T-cell (primary cell): ENCODE measurements at regions not wholly inside any gene's neighbourhood (a gene's known extent, or its start where the extent isn't known, plus 50 kb on each side); places are given as distances from the start of the nearest gene placed in this dataset.

Source experiments
- ATAC-seq, 4 experiments: fragments of 200-7000 bp in 3 of 4; fragments of 150-1000 bp in 1 of 4; cut with Tn5 transposase; replicated peaks in 1 of 4; 1 replicate in 3 of 4; 2 replicates in 1 of 4; pipeline ENCODE4 v1.10.0; 2021; ENCODE audit warnings: moderate library complexity in 3 of 4, mild to moderate bottlenecking in 2 of 4, moderate number of reproducible peaks in 1 of 4
- CTCF ChIA-PET, 2 donors: fragments of 300-600 bp; sonication (Branson Sonifier 250); formaldehyde crosslinking; loops; one replicate each; lab custom pipeline; 2022; ENCODE audit warnings: antibody characterized with exemption in 2 of 2; lab: Charles Lee
- POLR2A ChIA-PET, 2 donors: fragments of 300-600 bp; sonication (Branson Sonifier 250); formaldehyde crosslinking; loops; one replicate each; lab custom pipeline; 2022; ENCODE audit warnings: antibody characterized with exemption in 2 of 2; lab: Charles Lee
- DNase-seq, 35 experiments: peaks; one replicate each; pipeline versions ENCODE4 v3.0.0 to v3.0.0-alpha.2; 2013 to 2023
- H3K27ac ChIP-seq: one replicate; pipeline ENCODE4 v1.5.1; 2013; ENCODE audit warnings: low read length
- H3K27me3 ChIP-seq, 2 experiments: replicated peaks in 1 of 2; 1 replicate in 1 of 2; 2 replicates in 1 of 2; pipeline versions ENCODE4 v1.6.1 to v1.7.0; 2013; ENCODE audit warnings: low read length in 1 of 2, mixed read lengths in 1 of 2; ENCODE audit not compliant: control insufficient read depth in 2 of 2, insufficient read depth in 2 of 2; ENCODE audit errors: extremely low read depth in 1 of 2
- H3K36me3 ChIP-seq, 2 donors: 1 replicate in 1 of 2; 2 replicates in 1 of 2; pipeline versions ENCODE4 v1.6.1 to v1.7.0; 2013; ENCODE audit warnings: low read length in 1 of 2; ENCODE audit not compliant: control insufficient read depth in 2 of 2, insufficient read depth in 1 of 2; ENCODE audit errors: extremely low read depth in 1 of 2
- H3K4me1 ChIP-seq, 2 experiments: 1 replicate in 1 of 2; 2 replicates in 1 of 2; pipeline versions ENCODE4 v1.6.1 to v1.7.0; 2013; ENCODE audit warnings: low read length in 2 of 2, mixed read lengths in 1 of 2; ENCODE audit not compliant: insufficient read depth in 2 of 2, control insufficient read depth in 1 of 2; ENCODE audit errors: extremely low read depth in 1 of 2
- H3K4me3 ChIP-seq, 2 donors: 1 replicate in 1 of 2; 2 replicates in 1 of 2; pipeline versions ENCODE4 v1.5.1 to v1.7.0; 2013; ENCODE audit warnings: mild to moderate bottlenecking in 2 of 2, low read length in 1 of 2, moderate library complexity in 1 of 2; ENCODE audit not compliant: control insufficient read depth in 1 of 2; ENCODE audit errors: extremely low read depth in 1 of 2
- H3K9me3 ChIP-seq: 2 replicates; pipeline ENCODE4 v1.7.0; 2013
- H3K27ac Mint-ChIP-seq, 2 donors: one replicate each; pipeline ENCODE4 v1.8.0; 2020 to 2021; ENCODE audit warnings: mild to moderate bottlenecking in 2 of 2, mixed read lengths in 2 of 2
- H3K27me3 Mint-ChIP-seq, 2 donors: one replicate each; pipeline ENCODE4 v1.8.0; 2021 to 2022; ENCODE audit warnings: mixed read lengths in 2 of 2
- H3K36me3 Mint-ChIP-seq: one replicate; pipeline ENCODE4 v1.8.0; 2021; ENCODE audit warnings: mixed read lengths
- H3K4me1 Mint-ChIP-seq, 3 donors: one replicate each; pipeline ENCODE4 v1.8.0; 2020 to 2022; ENCODE audit warnings: mixed read lengths in 3 of 3, mild to moderate bottlenecking in 1 of 3
- H3K4me3 Mint-ChIP-seq, 3 donors: one replicate each; pipeline ENCODE4 v1.8.0; 2020 to 2022; ENCODE audit warnings: mild to moderate bottlenecking in 3 of 3, mixed read lengths in 3 of 3, moderate library complexity in 3 of 3
- H3K9me3 Mint-ChIP-seq, 3 donors: one replicate each; pipeline ENCODE4 v1.8.0; 2020 to 2022; ENCODE audit warnings: mixed read lengths in 3 of 3
- WGBS: methylation state at CpG from one replicate; pipeline ENCODE4 v1.1.5; 2013; ENCODE audit warnings: missing lambda C conversion rate; ENCODE audit not compliant: insufficient coverage; 5-methylcytosine and 5-hydroxymethylcytosine counted together

DNA sequence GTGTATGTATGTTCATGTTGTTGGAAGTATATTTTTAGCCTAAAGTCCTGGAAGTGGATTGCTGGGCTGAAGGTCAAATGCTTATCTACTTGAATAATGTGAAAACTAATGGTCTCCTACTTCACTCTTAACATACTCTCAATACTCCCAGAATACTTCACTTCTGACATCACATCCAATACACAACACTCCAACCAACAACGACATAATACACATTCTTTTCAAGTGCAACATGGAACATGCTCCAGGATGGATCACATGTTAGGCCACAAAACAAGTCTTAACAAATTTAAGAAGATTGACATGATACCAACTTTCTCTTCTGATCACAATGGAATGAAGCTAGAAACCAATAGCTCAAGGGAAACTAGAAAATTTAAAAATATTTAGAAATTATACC lies 126.9 kb upstream of the ADCY1 start:
- Mint-ChIP-seq H3K4me1 (no peaks in the 10 kb centered on the region), H3K4me3 (no peak overlapping the region), H3K27ac (no peak overlapping the region), H3K27me3 (peaks cover 11 to 24% of the 10 kb centered on the region in 2 donors), H3K36me3 (no peaks in the 10 kb centered on the region), H3K9me3 (no peaks in the 10 kb centered on the region)
- no peak for ATAC-seq
- no peak for DNase-seq
- Histone ChIP-seq H3K27me3 (no peaks in the 10 kb centered on the region), H3K9me3 (no peaks in the 10 kb centered on the region), H3K4me3 (no peak overlapping the region), H3K27ac (no peak overlapping the region), H3K36me3 (no peaks in the 10 kb centered on the region), H3K4me1 (no peaks in the 10 kb centered on the region)
- ChIA-PET POLR2A (no interaction called here), CTCF (no interaction called here)
- 55% methylated on average over 1 of the region's 1 CpG for WGBS

DNA sequence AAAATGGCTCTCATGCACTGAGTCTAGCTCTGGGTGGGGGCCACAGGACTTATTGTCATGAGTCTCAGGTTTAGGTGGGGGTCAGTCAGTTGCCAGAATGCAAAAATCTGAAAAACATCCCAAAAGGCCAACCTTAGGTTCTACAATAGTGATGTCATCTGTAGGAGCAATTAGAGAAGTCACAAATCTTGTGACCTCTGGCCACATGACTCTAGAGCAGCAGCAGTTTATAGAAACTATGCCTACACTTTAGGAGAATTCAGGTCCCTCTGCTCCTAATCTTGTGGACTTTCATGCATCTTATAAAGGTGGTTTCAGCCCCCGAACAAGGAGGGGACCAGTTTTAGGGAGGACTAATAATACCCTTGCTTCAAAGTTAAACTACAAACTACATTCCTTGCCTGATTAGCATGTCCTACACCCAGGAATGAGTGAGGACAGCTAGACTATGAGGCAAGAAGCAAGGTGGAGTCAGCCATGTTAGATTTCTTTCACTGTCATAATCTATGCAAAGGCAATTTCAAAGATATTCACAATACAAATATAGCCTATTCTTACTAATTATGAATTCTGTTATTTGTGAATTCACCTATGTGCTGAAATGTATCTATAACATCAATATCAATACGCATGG lies 123.5 kb upstream of the ADCY1 start:
- no peaks in the 10 kb centered on the region for H3K4me1 ChIP-seq
- H3K4me3 ChIP-seq: no peak overlapping the region
- H3K4me1 Mint-ChIP-seq: no peaks in the 10 kb centered on the region
- H3K27me3 Mint-ChIP-seq: peaks cover 17 to 23% of the 10 kb centered on the region in 2 donors
- DNase-seq (no peak), ATAC-seq (no peak)
- no peak overlapping the region for H3K4me3 Mint-ChIP-seq
- peaks cover 0 to 19% of the 10 kb centered on the region in 2 experiments for H3K27me3 ChIP-seq
- no peaks in the 10 kb centered on the region for H3K36me3 Mint-ChIP-seq
- ChIA-PET POLR2A (no interaction called here), CTCF (no interaction called here)
- no peaks in the 10 kb centered on the region for H3K9me3 Mint-ChIP-seq
- no CpG with 5 or more reads among the region's 2 CpGs for WGBS
- no peak overlapping the region for H3K27ac Mint-ChIP-seq
- no peaks in the 10 kb centered on the region for H3K36me3 ChIP-seq
- H3K27ac ChIP-seq: no peak overlapping the region
- H3K9me3 ChIP-seq: no peaks in the 10 kb centered on the region

DNA sequence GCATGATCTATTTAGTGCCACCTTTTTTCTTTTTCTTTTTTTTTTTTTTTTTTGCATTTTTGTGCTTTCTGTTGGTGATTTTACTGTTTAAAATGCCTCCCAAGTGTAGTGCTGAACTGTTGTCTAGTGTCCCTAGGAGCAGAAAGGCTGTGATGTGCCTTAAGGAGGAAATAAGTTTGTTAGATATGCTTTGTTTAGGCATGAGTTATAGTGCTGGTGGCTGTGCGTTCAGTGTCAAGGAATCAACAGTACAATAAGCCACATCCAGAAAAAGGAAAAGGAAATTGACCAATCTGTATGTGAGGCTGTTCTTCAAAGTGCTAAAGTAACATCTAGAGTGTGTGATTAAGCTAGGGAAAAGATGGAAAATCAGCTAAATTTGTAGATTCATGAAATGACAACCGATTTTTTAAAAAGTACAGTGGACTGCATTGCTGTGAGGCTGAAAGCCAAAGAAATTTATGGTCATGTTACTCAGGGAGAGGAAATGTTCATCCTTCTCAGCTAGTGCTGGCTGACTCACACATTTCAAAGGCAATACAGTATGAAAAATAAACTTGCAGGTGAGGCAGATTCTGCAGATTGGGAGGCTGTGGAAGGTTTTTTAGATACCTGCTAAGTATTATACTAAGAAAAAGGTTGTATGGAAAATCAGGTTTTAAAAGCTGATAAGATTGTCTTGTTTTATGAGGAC lies 122.7 kb upstream of the ADCY1 start:
- no peak overlapping the region for H3K4me3 Mint-ChIP-seq

DNA sequence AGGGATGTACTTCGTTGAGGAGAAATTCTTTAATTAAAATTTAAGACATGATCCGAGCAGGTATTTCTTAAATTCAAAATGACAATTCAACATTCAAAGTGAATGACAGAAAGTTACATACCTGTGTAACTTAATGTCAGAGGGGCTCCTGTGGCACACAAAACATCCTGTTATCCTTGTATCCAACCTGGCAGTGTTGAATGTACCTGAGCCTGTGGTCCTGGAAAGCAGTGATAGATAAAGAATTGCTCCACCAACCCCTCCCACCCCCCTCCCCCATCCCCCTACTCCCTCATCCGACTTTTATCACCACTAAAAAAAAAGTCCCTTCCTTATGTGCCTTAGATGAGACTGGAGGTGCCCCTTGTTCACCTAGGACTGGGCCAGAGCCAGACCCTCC lies 119.4 kb upstream of the ADCY1 start:
- Histone ChIP-seq H3K9me3 (no peaks in the 10 kb centered on the region), H3K36me3 (no peaks in the 10 kb centered on the region), H3K27me3 (peaks cover 0 to 27% of the 10 kb centered on the region in 2 experiments), H3K4me3 (no peak overlapping the region), H3K4me1 (no peaks in the 10 kb centered on the region), H3K27ac (no peak overlapping the region)
- ATAC-seq (no peak), DNase-seq (no peak)
- CTCF ChIA-PET: no interaction called here
- Mint-ChIP-seq H3K4me1 (no peaks in the 10 kb centered on the region), H3K27ac (no peak overlapping the region), H3K4me3 (no peak overlapping the region), H3K36me3 (no peaks in the 10 kb centered on the region), H3K27me3 (peaks cover 11 to 24% of the 10 kb centered on the region in 2 donors), H3K9me3 (no peaks in the 10 kb centered on the region)
- WGBS: no CpG with 5 or more reads among the region's 3 CpGs
- POLR2A ChIA-PET: no interaction called here

More for the DNA sequence above, 122.7 kb upstream of the ADCY1 start:
- H3K4me1 Mint-ChIP-seq: no peaks in the 10 kb centered on the region
- POLR2A ChIA-PET: no interaction called here
- no peaks in the 10 kb centered on the region for H3K36me3 Mint-ChIP-seq
- Histone ChIP-seq H3K36me3 (no peaks in the 10 kb centered on the region), H3K4me3 (no peak overlapping the region), H3K9me3 (no peaks in the 10 kb centered on the region), H3K27ac (no peak overlapping the region), H3K27me3 (peaks cover 0 to 23% of the 10 kb centered on the region in 2 experiments), H3K4me1 (no peaks in the 10 kb centered on the region)
- CTCF ChIA-PET: no interaction called here
- ATAC-seq: no peak
- no CpG with 5 or more reads among the region's 2 CpGs for WGBS
- DNase-seq: no peak
- H3K27ac Mint-ChIP-seq: no peak overlapping the region
- H3K9me3 Mint-ChIP-seq: no peaks in the 10 kb centered on the region
- H3K27me3 Mint-ChIP-seq: peaks cover 16 to 26% of the 10 kb centered on the region in 2 donors

DNA sequence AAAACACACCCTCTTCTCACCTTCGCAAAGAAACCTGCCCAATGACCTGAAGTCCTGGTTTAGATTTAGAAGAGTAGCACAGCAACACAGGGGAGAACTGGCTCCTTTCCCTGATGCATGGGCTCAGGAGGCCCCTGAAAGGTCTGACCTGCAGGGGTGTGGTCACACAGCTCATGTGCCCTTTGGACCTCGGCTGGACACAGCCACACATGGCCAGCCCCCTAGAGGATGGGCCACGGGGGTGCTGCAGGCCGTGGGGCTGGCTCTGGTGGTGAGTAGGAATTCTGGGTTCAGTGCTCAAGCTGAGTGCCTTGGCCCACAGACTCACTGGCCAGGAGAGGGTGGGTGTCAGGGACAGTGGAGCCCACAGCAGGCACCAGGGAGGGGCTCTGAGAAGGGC lies 118.5 kb upstream of the ADCY1 start:
- no peak overlapping the region for H3K27ac Mint-ChIP-seq
- no peak overlapping the region for H3K4me3 Mint-ChIP-seq
- POLR2A ChIA-PET: no interaction called here
- H3K9me3 Mint-ChIP-seq: no peaks in the 10 kb centered on the region
- DNase-seq (no peak), ATAC-seq (no peak)
- H3K27me3 Mint-ChIP-seq: peaks cover 11 to 24% of the 10 kb centered on the region in 2 donors
- H3K36me3 ChIP-seq: no peaks in the 10 kb centered on the region
- H3K9me3 ChIP-seq: no peaks in the 10 kb centered on the region
- H3K4me1 ChIP-seq: no peaks in the 10 kb centered on the region
- H3K27ac ChIP-seq: no peak overlapping the region
- no peaks in the 10 kb centered on the region for H3K36me3 Mint-ChIP-seq
- CTCF ChIA-PET: no interaction called here
- H3K4me1 Mint-ChIP-seq: no peaks in the 10 kb centered on the region
- H3K4me3 ChIP-seq: no peak overlapping the region
- 59% methylated on average over 4 of the region's 4 CpGs for WGBS
- peaks cover 0 to 27% of the 10 kb centered on the region in 2 experiments for H3K27me3 ChIP-seq

DNA sequence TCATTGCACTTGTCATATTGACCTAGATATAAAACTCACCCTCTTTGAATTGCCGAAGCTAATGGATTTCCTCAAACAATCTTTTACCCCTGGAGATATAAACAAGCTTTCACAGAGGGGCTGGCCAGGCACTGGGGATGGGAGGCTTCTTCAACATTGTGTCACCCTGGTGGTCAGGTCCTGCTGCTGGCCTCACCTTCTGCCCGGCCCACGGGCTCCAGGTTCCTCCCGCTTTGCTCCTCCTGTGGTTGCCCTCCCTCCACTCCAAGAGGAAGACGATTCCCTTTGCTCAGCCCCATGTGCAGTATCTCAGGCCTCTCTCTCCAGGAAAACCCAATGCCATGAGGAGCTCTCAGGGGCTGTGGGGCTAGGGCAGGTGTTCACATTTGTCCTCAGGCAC lies 118.1 kb upstream of the ADCY1 start:
- Histone ChIP-seq H3K4me1 (no peaks in the 10 kb centered on the region), H3K27me3 (peaks cover 0 to 27% of the 10 kb centered on the region in 2 experiments), H3K36me3 (no peaks in the 10 kb centered on the region), H3K9me3 (no peaks in the 10 kb centered on the region), H3K27ac (no peak overlapping the region), H3K4me3 (no peak overlapping the region)
- DNase-seq (no peak), ATAC-seq (no peak)
- ChIA-PET CTCF (no interaction called here), POLR2A (no interaction called here)
- no peaks in the 10 kb centered on the region for H3K4me1 Mint-ChIP-seq
- no peaks in the 10 kb centered on the region for H3K36me3 Mint-ChIP-seq
- H3K4me3 Mint-ChIP-seq: no peak overlapping the region
- 71% methylated on average over 3 of the region's 5 CpGs for WGBS
- H3K27ac Mint-ChIP-seq: no peak overlapping the region
- peaks cover 11 to 24% of the 10 kb centered on the region in 2 donors for H3K27me3 Mint-ChIP-seq
- H3K9me3 Mint-ChIP-seq: no peaks in the 10 kb centered on the region
